ENCODE measurements at regions not wholly inside any gene's neighbourhood (a gene's known extent, or its start where the extent isn't known, plus 50 kb on each side); places are given as distances from the start of the nearest gene placed in this dataset.

GRCh38 chr5:15183520-15183919, 311.9 kb upstream of the ANKH start:
- peak; percentile 18 to 28 for TF ChIP-seq CTCF (conservative IDR thresholded peaks at IDR 0.05 in 1 of 2, IDR thresholded peaks at IDR 0.05 in 1 of 2; ENCODE audit: low read depth in 1 of 2, low read length in 2 of 2)
- TF ChIP-seq EZH2 (IDR thresholded peaks at IDR 0.05; ENCODE audit: low read length, missing control alignments): no peak
